ENCODE measurements at regions not wholly inside any gene's neighbourhood (a gene's known extent, or its start where the extent isn't known, plus 50 kb on each side); places are given as distances from the start of the nearest gene placed in this dataset.

DNA sequence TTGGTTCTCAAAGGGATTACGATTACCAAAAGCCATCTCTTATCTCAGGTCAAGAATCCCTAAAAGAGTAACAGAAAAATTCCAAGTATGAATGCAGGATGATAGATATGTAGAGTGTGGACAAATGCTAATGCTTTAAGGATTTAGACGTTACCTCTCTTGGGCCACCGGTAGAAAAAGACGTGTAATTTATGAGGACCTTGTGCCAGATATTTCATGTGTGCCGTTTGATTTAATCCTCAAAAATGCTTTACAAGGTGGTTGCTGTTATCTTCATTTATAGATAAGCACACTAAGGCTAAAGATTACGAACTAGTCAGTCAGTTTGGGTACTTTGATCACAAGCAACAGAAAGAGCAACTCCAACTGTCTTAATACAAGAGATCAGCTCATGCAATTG is 370.8 kb upstream of the JAG1 start (continued):
- TF ChIP-seq ZNF462 (CRISPR knock-in tag; IDR thresholded peaks at IDR 0.05), result no peak

DNA sequence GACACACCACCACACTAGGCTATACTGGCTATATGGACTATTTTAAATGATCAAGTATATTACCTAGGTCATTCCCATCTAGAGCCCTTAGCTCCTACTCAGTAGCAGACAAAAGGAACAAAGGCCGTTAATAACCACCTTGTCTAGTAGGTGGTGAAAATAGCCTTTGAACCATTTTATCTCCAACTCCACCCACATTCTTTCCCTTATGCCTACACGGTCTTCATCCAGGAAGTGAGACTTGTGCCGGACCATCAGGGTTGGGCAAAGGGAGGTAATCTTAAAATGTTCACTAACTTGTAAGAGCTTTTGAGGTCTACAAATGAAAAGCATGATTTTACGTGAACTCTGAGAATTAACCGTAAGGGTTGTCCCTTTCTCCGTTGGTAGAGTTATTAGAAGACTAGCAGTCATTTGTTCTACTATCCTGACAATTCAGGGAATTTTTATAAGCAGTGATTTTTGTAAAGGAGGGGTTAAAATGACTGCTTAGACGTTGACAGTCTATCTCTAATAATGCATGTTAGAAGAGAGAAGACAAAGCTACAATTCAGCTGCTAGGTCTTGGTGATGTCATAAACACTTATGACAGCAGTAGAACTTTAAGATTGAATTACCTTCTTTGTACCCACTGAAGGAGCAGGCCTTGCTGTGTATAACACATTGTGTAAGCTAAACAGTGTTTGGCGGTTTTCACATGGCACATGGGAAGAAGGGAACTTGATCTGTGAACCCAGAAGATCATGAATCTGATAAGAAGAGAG is 371.8 kb upstream of the JAG1 start:
- ATAC-seq (no peak), DNase-seq (ENCODE audit: low spot score) (no peak)
- Mint-ChIP-seq H3K9me3 (no peaks in the 10 kb centered on the region), H3K27ac (no peak overlapping the region), H3K4me3 (no peak overlapping the region), H3K27me3 (ENCODE audit: insufficient read depth, low read depth, poor library complexity) (no peaks in the 10 kb centered on the region), H3K4me1 (no peaks in the 10 kb centered on the region), H3K36me3 (ENCODE audit: low read depth) (no peaks in the 10 kb centered on the region)
- H3K36me3 ChIP-seq (ENCODE audit: insufficient read depth), result no peaks in the 10 kb centered on the region
- no peaks in the 10 kb centered on the region for H3K27me3 ChIP-seq (ENCODE audit: insufficient read depth)
- H3K4me2 ChIP-seq, result no peak overlapping the region
- no peaks in the 10 kb centered on the region for H4K20me1 ChIP-seq (replicated peaks; ENCODE audit: insufficient read depth)
- no peak overlapping the region for H3K4me3 ChIP-seq
- peaks cover 30% of the 10 kb centered on the region for H3K9me2 ChIP-seq (ENCODE audit: insufficient read depth)
- H2AFZ ChIP-seq, result no peak overlapping the region
- H3K27ac ChIP-seq (ENCODE audit: low read depth), result no peak overlapping the region
- H3K4me1 ChIP-seq (ENCODE audit: insufficient read depth), result no peaks in the 10 kb centered on the region
- no peaks in the 10 kb centered on the region for H3K79me2 ChIP-seq (replicated peaks; ENCODE audit: insufficient read depth)
- no peaks in the 10 kb centered on the region for H3F3A ChIP-seq (replicated peaks; ENCODE audit: low read depth)
- TF ChIP-seq CREB1 (CRISPR knock-in tag; IDR thresholded peaks at IDR 0.05; ENCODE audit: low read depth) (no peak), ZNF114 (CRISPR knock-in tag; IDR thresholded peaks at IDR 0.05) (no peak), POLR2AphosphoS5 (IDR thresholded peaks at IDR 0.05; ENCODE audit: low read depth) (no peak)

- no peak for ATAC-seq
- Mint-ChIP-seq H3K36me3 (ENCODE audit: low read depth) (no peaks in the 10 kb centered on the region), H3K4me3 (no peak overlapping the region)
These were observed 373.8 kb upstream of the JAG1 start for GRCh38 chr20:11047559-11047958.

More at GRCh38 chr20:11047559-11047958, 373.8 kb upstream of the JAG1 start:
- Histone ChIP-seq H3K36me3 (ENCODE audit: insufficient read depth) (no peaks in the 10 kb centered on the region), H3K27ac (ENCODE audit: low read depth) (no peak overlapping the region), H3K4me3 (no peak overlapping the region), H4K20me1 (replicated peaks; ENCODE audit: insufficient read depth) (no peaks in the 10 kb centered on the region), H3K4me2 (no peak overlapping the region), H3K4me1 (ENCODE audit: insufficient read depth) (no peaks in the 10 kb centered on the region), H3K9me2 (ENCODE audit: insufficient read depth) (peaks cover 16% of the 10 kb centered on the region), H3F3A (replicated peaks; ENCODE audit: low read depth) (no peaks in the 10 kb centered on the region), H3K27me3 (ENCODE audit: insufficient read depth) (no peaks in the 10 kb centered on the region), H2AFZ (no peak overlapping the region), H3K79me2 (replicated peaks; ENCODE audit: insufficient read depth) (no peaks in the 10 kb centered on the region)
- H3K27ac Mint-ChIP-seq, result no peak overlapping the region
- DNase-seq (ENCODE audit: low spot score), result no peak
- H3K4me1 Mint-ChIP-seq, result no peaks in the 10 kb centered on the region
- TF ChIP-seq CREB1 (CRISPR knock-in tag; IDR thresholded peaks at IDR 0.05; ENCODE audit: low read depth) (no peak), JUNB (IDR thresholded peaks at IDR 0.05; ENCODE audit: unreplicated experiment) (no peak), STAT1 (IDR thresholded peaks at IDR 0.05; ENCODE audit: unreplicated experiment) (no peak), ZNF114 (CRISPR knock-in tag; IDR thresholded peaks at IDR 0.05) (no peak), NANOG (IDR thresholded peaks at IDR 0.05; ENCODE audit: borderline replicate concordance) (no peak), EZH2phosphoT487 (IDR thresholded peaks at IDR 0.05; ENCODE audit: unreplicated experiment) (no peak), CTCF (conservative IDR thresholded peaks at IDR 0.05; ENCODE audit: low read depth in 2 of 2) (no peak), ZNF331 (CRISPR knock-in tag; IDR thresholded peaks at IDR 0.05; ENCODE audit: low read depth) (no peak)
- TF ChIP-seq, protein P1, sequence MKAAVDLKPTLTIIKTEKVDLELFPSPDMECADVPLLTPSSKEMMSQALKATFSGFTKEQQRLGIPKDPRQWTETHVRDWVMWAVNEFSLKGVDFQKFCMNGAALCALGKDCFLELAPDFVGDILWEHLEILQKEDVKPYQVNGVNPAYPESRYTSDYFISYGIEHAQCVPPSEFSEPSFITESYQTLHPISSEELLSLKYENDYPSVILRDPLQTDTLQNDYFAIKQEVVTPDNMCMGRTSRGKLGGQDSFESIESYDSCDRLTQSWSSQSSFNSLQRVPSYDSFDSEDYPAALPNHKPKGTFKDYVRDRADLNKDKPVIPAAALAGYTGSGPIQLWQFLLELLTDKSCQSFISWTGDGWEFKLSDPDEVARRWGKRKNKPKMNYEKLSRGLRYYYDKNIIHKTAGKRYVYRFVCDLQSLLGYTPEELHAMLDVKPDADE (IDR thresholded peaks at IDR 0.05), result no peak
- no peaks in the 10 kb centered on the region for H3K9me3 Mint-ChIP-seq
- H3K27me3 Mint-ChIP-seq (ENCODE audit: insufficient read depth, low read depth, poor library complexity), result no peaks in the 10 kb centered on the region

All from GM23338 (cell line).